ENCODE measurements at regions not wholly inside any gene's neighbourhood (a gene's known extent, or its start where the extent isn't known, plus 50 kb on each side); places are given as distances from the start of the nearest gene placed in this dataset.

DNA sequence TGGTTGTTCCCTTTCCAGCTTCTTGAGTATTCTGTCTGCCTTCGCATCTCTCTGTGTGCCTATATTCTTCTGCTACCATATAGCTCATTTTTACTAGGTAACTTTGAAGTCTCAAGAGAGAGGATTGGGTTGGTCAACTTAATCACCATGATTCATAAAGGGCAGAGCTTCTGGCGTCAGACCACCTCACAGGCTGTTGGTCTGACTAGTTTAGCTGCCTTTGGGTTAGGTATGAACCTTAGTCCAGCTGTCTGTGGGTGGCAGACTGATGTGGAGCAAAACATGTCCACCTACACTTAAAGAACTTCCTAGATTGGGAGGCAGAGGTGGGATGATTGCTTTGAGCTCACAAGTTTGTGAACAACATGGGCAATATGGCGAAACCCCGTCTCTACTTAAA, 192.2 kb upstream of the SGK1 start:
- TF ChIP-seq, protein P1, sequence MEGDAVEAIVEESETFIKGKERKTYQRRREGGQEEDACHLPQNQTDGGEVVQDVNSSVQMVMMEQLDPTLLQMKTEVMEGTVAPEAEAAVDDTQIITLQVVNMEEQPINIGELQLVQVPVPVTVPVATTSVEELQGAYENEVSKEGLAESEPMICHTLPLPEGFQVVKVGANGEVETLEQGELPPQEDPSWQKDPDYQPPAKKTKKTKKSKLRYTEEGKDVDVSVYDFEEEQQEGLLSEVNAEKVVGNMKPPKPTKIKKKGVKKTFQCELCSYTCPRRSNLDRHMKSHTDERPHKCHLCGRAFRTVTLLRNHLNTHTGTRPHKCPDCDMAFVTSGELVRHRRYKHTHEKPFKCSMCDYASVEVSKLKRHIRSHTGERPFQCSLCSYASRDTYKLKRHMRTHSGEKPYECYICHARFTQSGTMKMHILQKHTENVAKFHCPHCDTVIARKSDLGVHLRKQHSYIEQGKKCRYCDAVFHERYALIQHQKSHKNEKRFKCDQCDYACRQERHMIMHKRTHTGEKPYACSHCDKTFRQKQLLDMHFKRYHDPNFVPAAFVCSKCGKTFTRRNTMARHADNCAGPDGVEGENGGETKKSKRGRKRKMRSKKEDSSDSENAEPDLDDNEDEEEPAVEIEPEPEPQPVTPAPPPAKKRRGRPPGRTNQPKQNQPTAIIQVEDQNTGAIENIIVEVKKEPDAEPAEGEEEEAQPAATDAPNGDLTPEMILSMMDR (IDR thresholded peaks at IDR 0.05 in 8 of 11, conservative IDR thresholded peaks at IDR 0.05 in 3 of 11), result no peak
- no peak for TF ChIP-seq POLR2A (IDR thresholded peaks at IDR 0.05)

All from spleen (tissue), 7 donors.